HepG2 (cell line): ENCODE measurements at regions not wholly inside any gene's neighbourhood (a gene's known extent, or its start where the extent isn't known, plus 50 kb on each side); places are given as distances from the start of the nearest gene placed in this dataset.

Experiments used
- SRSF1 ChIP-seq: fragments of 200-400 bp; formaldehyde crosslinking; optimal IDR thresholded peaks from 2 replicates; pipeline ENCODE3; 2017; ENCODE audit warnings: mild to moderate bottlenecking, low read depth, low read length, moderate library complexity
- ZNF292 ChIP-seq: sonication (generic); formaldehyde crosslinking; IDR thresholded peaks from 2 replicates; pipeline ENCODE4 v1.8.1; 2022; ENCODE audit warnings: mild to moderate bottlenecking, low read depth, missing genetic modification reagents, borderline replicate concordance
- ZNF549 ChIP-seq: sonication (generic); formaldehyde crosslinking; IDR thresholded peaks from 2 replicates; pipeline ENCODE4 v1.5.0; 2020; ENCODE audit warnings: missing genetic modification reagents
- ZNF672 ChIP-seq: sonication (generic); formaldehyde crosslinking; IDR thresholded peaks from 2 replicates; pipeline ENCODE4 v1.8.1; 2022; ENCODE audit warnings: missing genetic modification reagents
- ZNF780A ChIP-seq: sonication (generic); formaldehyde crosslinking; IDR thresholded peaks from 2 replicates; pipeline ENCODE4 v1.8.0; 2022; ENCODE audit warnings: mild to moderate bottlenecking, missing genetic modification reagents, moderate library complexity
- TF ChIP-seq, protein P1 (sequence below), 2 experiments: sonication (generic) in 1 of 2; formaldehyde crosslinking in 1 of 2; IDR thresholded peaks; 2 replicates each; pipeline versions ENCODE4 v1.6.1 to v1.9.0; 2014 to 2022; ENCODE audit warnings: antibody characterized with exemption in 1 of 2, borderline replicate concordance in 1 of 2, inconsistent platforms in 1 of 2, low read depth in 1 of 2, missing genetic modification reagents in 1 of 2
- TF ChIP-seq, protein P2 (sequence below): sonication (generic); formaldehyde crosslinking; IDR thresholded peaks from 2 replicates; pipeline ENCODE4 v1.4.0; 2020; ENCODE audit warnings: missing genetic modification reagents
- TF ChIP-seq, protein P3 (sequence below): sonication (generic); formaldehyde crosslinking; IDR thresholded peaks from 2 replicates; pipeline ENCODE4 v1.5.1; 2020; ENCODE audit warnings: missing genetic modification reagents, mild to moderate bottlenecking, borderline replicate concordance

DNA sequence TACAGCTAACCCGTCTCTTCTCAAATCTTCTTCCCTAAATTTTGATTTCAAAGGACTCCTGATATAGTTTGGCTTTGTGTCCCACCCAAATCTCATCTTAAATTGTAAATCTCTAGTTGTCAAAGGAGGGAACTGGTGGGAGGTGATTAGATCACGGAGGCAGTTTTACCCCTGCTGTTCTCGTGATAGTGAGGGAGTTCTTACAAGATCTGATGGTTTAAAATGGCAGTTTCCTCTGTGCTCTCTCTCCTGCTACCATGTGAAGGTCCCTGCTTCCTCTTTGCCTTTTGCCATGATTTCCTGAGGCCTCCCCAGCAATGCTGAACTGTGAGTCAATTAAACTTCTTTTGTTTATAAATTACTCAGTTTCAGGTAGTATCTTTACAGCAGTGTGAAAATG is 269.3 kb downstream of the POLR1F start (continued):
- TF ChIP-seq, protein P1, sequence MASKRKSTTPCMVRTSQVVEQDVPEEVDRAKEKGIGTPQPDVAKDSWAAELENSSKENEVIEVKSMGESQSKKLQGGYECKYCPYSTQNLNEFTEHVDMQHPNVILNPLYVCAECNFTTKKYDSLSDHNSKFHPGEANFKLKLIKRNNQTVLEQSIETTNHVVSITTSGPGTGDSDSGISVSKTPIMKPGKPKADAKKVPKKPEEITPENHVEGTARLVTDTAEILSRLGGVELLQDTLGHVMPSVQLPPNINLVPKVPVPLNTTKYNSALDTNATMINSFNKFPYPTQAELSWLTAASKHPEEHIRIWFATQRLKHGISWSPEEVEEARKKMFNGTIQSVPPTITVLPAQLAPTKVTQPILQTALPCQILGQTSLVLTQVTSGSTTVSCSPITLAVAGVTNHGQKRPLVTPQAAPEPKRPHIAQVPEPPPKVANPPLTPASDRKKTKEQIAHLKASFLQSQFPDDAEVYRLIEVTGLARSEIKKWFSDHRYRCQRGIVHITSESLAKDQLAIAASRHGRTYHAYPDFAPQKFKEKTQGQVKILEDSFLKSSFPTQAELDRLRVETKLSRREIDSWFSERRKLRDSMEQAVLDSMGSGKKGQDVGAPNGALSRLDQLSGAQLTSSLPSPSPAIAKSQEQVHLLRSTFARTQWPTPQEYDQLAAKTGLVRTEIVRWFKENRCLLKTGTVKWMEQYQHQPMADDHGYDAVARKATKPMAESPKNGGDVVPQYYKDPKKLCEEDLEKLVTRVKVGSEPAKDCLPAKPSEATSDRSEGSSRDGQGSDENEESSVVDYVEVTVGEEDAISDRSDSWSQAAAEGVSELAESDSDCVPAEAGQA (IDR thresholded peaks at IDR 0.05; ENCODE audit: low read depth), result no peak
- TF ChIP-seq, protein P1 (CRISPR knock-in tag; IDR thresholded peaks at IDR 0.05; ENCODE audit: borderline replicate concordance), result no peak
- TF ChIP-seq SRSF1, result no peak
- TF ChIP-seq ZNF549 (CRISPR knock-in tag), result no peak
- TF ChIP-seq, protein P2, sequence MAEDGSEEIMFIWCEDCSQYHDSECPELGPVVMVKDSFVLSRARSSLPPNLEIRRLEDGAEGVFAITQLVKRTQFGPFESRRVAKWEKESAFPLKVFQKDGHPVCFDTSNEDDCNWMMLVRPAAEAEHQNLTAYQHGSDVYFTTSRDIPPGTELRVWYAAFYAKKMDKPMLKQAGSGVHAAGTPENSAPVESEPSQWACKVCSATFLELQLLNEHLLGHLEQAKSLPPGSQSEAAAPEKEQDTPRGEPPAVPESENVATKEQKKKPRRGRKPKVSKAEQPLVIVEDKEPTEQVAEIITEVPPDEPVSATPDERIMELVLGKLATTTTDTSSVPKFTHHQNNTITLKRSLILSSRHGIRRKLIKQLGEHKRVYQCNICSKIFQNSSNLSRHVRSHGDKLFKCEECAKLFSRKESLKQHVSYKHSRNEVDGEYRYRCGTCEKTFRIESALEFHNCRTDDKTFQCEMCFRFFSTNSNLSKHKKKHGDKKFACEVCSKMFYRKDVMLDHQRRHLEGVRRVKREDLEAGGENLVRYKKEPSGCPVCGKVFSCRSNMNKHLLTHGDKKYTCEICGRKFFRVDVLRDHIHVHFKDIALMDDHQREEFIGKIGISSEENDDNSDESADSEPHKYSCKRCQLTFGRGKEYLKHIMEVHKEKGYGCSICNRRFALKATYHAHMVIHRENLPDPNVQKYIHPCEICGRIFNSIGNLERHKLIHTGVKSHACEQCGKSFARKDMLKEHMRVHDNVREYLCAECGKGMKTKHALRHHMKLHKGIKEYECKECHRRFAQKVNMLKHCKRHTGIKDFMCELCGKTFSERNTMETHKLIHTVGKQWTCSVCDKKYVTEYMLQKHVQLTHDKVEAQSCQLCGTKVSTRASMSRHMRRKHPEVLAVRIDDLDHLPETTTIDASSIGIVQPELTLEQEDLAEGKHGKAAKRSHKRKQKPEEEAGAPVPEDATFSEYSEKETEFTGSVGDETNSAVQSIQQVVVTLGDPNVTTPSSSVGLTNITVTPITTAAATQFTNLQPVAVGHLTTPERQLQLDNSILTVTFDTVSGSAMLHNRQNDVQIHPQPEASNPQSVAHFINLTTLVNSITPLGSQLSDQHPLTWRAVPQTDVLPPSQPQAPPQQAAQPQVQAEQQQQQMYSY, result no peak
- TF ChIP-seq ZNF780A, result no peak
- no peak for TF ChIP-seq ZNF672 (CRISPR knock-in tag)
- no peak for TF ChIP-seq ZNF292 (CRISPR knock-in tag)
- TF ChIP-seq, protein P3, sequence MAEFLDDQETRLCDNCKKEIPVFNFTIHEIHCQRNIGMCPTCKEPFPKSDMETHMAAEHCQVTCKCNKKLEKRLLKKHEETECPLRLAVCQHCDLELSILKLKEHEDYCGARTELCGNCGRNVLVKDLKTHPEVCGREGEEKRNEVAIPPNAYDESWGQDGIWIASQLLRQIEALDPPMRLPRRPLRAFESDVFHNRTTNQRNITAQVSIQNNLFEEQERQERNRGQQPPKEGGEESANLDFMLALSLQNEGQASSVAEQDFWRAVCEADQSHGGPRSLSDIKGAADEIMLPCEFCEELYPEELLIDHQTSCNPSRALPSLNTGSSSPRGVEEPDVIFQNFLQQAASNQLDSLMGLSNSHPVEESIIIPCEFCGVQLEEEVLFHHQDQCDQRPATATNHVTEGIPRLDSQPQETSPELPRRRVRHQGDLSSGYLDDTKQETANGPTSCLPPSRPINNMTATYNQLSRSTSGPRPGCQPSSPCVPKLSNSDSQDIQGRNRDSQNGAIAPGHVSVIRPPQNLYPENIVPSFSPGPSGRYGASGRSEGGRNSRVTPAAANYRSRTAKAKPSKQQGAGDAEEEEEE, result no peak
